Right cardiac atrium (tissue), 5 donors: ENCODE measurements at regions not wholly inside any gene's neighbourhood (a gene's known extent, or its start where the extent isn't known, plus 50 kb on each side); places are given as distances from the start of the nearest gene placed in this dataset.

Experiments
- ATAC-seq, 2 donors: fragments of 200-7000 bp; cut with Tn5 transposase; one replicate each; pipeline versions ENCODE4 v1.8.0 to v1.9.1; 2020; ENCODE audit warnings: moderate library complexity in 2 of 2, mild to moderate bottlenecking in 1 of 2
- DNase-seq, 3 donors: peaks; one replicate each; pipeline ENCODE4 v3.0.0-alpha.2; 2020
- H3K27ac ChIP-seq: one replicate; pipeline ENCODE4 v1.5.1; 2013; ENCODE audit warnings: mild to moderate bottlenecking, low read length, control low read depth, moderate library complexity
- H3K27me3 ChIP-seq: one replicate; pipeline ENCODE4 v1.6.1; 2013; ENCODE audit not compliant: control insufficient read depth, insufficient read depth
- H3K4me1 ChIP-seq: one replicate; pipeline ENCODE4 v1.6.1; 2013; ENCODE audit warnings: low read length; ENCODE audit not compliant: control insufficient read depth, insufficient read depth
- H3K4me3 ChIP-seq: one replicate; pipeline ENCODE4 v1.5.1; 2013; ENCODE audit warnings: low read length, control low read depth
- H3K9me3 ChIP-seq: one replicate; pipeline ENCODE4 v1.6.1; 2013; ENCODE audit warnings: low read length; ENCODE audit not compliant: control insufficient read depth
- WGBS: extraction: QIAGEN DNeasy Blood & Tissue Kit; methylation state at CpG from one replicate; pipeline ENCODE4 v1.1.7; 2013; 5-methylcytosine and 5-hydroxymethylcytosine counted together
- intact Hi-C, 4 donors: fragments of 100-400 bp; cut with DNase I; formaldehyde crosslinking; loops; one replicate each; pipeline versions ENCODE4 v1.11.0 to v1.14.0; 2022 to 2023
- donor health status: healthy with polysubstance abuse.
- donor health status: DM: no; HTN: yes; CAD: no.
- donor health status: DM: no; HTN: no; CAD: no.
- donor health status: DM: no; HTN: yes; CAD: no; lungs with severe emphysema.
- donor health status: DM: yes; HTN: yes; CAD: no.

DNA sequence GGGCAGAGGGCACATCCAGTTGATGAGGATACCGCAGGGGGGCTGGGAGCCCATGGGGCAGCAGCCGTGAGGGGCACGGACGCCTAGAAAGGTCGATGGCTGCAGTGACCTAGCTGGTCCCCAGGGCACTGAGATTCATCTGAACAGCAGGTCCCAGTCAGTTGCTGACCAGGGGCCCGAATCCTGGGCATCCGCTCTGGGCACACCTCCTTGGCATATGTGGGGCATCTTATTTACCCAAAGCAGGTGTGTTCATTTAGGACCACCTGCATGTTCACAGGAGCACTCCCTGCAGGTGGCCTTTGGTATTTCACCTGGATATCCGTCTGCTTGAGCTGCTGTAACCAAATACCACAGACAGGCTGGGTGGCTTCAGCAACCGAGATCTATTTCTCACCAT lies 72.0 kb upstream of the ODC1 start:
- intact Hi-C loops = no loop called here
- ATAC-seq (no peak), DNase-seq (no peak)
- Histone ChIP-seq H3K27ac (no peak overlapping the region), H3K27me3 (no peaks in the 10 kb centered on the region), H3K9me3 (no peaks in the 10 kb centered on the region), H3K4me1 (no peaks in the 10 kb centered on the region), H3K4me3 (no peak overlapping the region)
- WGBS = 92% methylated on average over 9 of the region's 9 CpGs

DNA sequence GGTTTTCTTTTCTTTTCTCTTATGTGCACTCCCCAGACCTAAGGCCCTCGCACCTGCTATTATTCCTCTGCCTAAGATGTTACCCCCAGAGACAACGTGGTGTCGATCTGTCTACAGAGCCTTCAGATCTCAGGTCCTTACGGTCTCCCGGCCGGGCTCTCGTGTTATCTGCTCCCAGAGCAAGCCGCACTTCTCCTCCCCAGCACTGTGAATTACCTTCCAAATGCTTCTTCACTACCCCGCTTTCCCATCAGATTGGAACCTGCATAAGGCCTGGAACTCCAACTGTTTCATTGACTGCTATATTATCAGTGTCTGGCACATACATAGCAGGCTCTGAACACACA lies 71.2 kb upstream of the ODC1 start:
- no peaks in the 10 kb centered on the region for H3K27me3 ChIP-seq
- H3K4me1 ChIP-seq = no peaks in the 10 kb centered on the region
- H3K4me3 ChIP-seq = no peak overlapping the region
- ATAC-seq (peak in 1 of 2 donors; percentile 19), DNase-seq (no peak)
- intact Hi-C loops = no loop called here
- WGBS = 57% methylated on average over 9 of the region's 9 CpGs
- no peak overlapping the region for H3K27ac ChIP-seq
- no peaks in the 10 kb centered on the region for H3K9me3 ChIP-seq

DNA sequence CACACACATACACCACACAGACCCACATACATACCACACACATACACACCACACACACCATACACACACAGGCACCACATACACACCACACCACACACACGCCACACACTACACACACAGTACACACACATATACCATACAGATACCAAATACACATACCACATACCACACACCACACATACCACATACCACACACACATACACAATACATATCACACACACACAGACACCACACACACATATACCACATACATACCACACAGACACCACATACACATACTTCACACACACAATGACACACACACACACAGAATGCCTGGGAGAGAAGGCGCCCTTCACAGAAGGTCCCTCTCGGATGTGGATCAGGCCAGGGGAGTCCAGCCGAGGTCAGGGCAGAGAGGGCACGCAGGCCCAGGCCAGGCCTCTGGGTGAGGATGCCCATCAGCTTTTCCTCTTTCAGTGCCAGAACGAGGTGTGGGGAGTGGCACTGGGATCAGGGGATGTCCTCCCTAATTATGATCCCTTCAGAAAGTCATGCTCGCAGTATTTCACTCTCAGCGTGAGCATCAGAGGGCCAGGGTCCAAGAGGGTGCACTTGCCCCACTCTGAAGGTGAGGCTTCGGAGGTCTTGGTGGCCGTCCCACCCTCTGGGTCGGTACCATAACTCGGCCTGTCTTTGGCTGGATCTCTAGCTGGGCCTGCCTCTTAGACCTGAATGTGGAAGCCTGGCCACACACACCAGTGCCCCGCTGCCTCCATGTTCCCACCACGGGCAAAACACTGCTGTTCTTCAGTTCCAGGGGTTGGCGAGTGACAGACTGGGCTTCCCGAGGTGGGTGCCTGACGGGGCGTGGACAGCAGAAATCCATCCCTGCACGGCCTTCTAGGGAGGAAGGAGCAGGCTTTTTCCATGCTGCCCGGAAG lies 70.6 kb upstream of the ODC1 start:
- Histone ChIP-seq H3K27me3 (no peaks in the 10 kb centered on the region), H3K27ac (no peak overlapping the region), H3K4me3 (no peak overlapping the region), H3K4me1 (peaks cover 2% of the 10 kb centered on the region), H3K9me3 (peaks cover 2% of the 10 kb centered on the region)
- ATAC-seq = peak in 1 of 2 donors; percentile 25
- 93% methylated on average over 20 of the region's 20 CpGs for WGBS
- intact Hi-C loops = no loop called here
- peak in 1 of 3 donors; percentile 23 for DNase-seq

DNA sequence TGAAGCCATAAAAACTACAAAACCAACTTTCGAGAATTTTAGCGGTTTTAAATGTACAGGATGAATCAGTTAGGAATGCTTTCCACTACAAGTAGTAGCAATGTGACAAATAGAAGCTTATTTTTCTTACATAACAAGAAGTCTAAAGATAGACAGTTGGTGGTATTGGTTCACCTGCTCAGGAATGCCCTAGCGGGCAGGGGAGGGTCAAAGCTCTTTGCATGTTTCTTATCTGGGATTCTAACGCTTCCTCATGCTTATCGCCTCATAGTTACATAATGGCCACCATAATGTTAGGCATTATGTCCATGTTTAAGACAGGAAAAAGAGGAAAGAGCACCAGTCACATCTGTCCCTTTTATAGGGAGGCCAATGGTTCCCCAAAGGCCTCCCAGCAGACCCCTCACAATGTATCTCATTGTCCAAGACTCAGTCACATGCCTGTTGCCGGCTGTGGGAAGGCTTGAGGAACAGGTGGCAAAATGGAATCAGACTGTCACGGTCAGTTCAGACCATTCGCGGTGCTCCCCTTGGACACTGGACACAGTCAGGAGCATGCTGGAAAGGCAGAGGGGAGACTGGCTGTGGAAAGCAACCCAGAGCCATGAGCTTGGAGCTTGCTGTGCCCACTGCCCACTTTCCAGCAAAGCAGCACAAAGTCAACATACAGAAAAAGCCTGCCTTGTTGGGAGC lies 69.4 kb upstream of the ODC1 start:
- ATAC-seq (no peak), DNase-seq (no peak)
- no peak overlapping the region for H3K27ac ChIP-seq
- no peak overlapping the region for H3K4me3 ChIP-seq
- H3K4me1 ChIP-seq = peaks cover 2% of the 10 kb centered on the region
- 88% methylated on average over 9 of the region's 9 CpGs for WGBS
- intact Hi-C loops = no loop called here
- peaks cover 2% of the 10 kb centered on the region for H3K9me3 ChIP-seq
- no peaks in the 10 kb centered on the region for H3K27me3 ChIP-seq

DNA sequence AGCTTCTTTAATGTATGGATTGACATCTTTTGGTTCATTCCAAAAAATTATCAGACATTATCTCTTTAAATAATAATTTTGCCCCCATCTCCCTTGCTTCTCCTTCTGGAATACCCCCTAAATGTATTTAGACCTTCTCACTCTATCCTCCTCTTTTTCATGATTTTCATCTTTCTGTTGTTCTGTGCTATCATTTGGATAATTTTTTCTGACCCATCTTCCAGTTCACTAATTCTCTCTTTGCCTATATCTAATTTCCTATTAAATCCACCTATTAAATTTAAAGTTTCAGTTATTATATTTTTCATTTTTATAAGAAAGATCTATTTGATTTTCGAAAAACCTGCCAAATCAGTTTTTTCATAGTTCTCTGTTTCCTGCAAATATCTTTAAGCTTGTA lies 67.8 kb upstream of the ODC1 start:
- no peak for ATAC-seq

DNA sequence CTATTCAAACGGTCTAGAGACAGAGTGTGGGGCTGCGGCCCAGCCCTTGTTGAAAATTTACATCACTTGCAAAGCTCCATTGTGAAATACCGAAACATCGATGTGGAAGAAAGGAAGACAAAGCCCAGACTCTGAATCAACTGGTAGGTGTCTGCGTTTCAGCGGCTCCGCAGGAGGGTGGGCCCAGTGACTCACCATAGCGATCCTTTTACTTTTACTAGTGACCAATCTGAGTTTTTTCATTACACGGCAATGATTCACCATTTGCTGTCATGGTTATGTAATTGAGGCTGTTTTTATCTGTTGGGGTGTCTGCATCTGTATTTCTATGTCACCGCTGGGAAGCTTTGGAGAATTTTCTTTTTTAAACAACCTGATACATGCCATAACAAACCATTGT lies 66.6 kb upstream of the ODC1 start:
- no peaks in the 10 kb centered on the region for H3K27me3 ChIP-seq
- H3K4me1 ChIP-seq = peaks cover 2% of the 10 kb centered on the region
- peaks cover 2% of the 10 kb centered on the region for H3K9me3 ChIP-seq
- H3K27ac ChIP-seq = no peak overlapping the region
- WGBS = 96% methylated on average over 10 of the region's 10 CpGs
- intact Hi-C loops = no loop called here
- no peak overlapping the region for H3K4me3 ChIP-seq
- peak in 1 of 3 donors; percentile 14 for DNase-seq
- ATAC-seq = no peak

More for the DNA sequence above, 67.8 kb upstream of the ODC1 start:
- no peak for DNase-seq
- 80% methylated on average over 1 of the region's 1 CpG for WGBS
- no peaks in the 10 kb centered on the region for H3K27me3 ChIP-seq
- H3K9me3 ChIP-seq = peaks cover 2% of the 10 kb centered on the region
- no peak overlapping the region for H3K27ac ChIP-seq
- intact Hi-C loops = no loop called here
- H3K4me1 ChIP-seq = peaks cover 2% of the 10 kb centered on the region
- H3K4me3 ChIP-seq = no peak overlapping the region

DNA sequence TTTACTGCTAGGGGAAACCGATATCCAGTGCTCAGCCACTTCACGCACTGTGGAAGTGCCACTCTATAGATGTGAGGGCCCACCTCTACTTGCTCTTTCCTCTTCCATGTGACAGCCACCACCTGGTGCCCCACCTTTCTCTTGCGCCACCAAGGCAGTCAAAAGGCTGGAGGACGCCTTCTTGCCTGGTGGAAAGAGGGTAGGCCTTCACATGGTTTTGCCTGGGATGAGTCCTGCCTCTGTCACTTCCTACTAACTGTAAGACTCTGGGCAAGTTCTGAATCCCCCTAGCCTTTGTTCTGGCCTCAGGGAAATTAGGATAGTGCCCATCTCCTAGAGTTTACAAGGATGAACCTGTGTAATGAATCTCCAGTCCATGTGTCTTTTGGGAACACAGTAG lies 66.1 kb upstream of the ODC1 start:
- 98% methylated on average over 4 of the region's 4 CpGs for WGBS
- DNase-seq = no peak
- H3K4me1 ChIP-seq = peaks cover 2% of the 10 kb centered on the region
- peaks cover 2% of the 10 kb centered on the region for H3K9me3 ChIP-seq
- peak in 1 of 2 donors; percentile 56 for ATAC-seq
- no peaks in the 10 kb centered on the region for H3K27me3 ChIP-seq
- H3K4me3 ChIP-seq = no peak overlapping the region
- intact Hi-C loops = no loop called here
- H3K27ac ChIP-seq = peak overlapping the region; percentile 23

DNA sequence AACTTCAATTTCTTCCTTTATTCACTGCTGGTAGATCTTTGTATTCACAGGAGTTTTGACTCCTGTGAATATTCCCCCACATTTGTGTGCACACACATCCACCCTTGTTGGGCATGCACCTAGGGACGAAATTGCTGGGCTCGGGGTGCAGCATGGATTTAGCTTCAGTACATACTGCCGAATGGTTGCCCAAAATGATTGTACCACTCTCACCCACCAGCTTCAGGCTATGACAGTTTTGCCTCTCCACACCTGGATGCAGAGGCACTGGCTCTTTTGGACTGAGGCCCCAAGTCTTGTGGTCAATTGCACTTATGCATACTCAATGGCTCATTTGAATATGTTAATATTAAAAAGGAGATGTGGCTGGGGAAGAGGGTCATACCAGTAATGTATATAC lies 65.1 kb upstream of the ODC1 start:
- intact Hi-C loops = no loop called here
- DNase-seq (no peak), ATAC-seq (no peak)
- peaks cover 2% of the 10 kb centered on the region for H3K4me1 ChIP-seq
- H3K9me3 ChIP-seq = peaks cover 2% of the 10 kb centered on the region
- H3K27ac ChIP-seq = no peak overlapping the region
- no peaks in the 10 kb centered on the region for H3K27me3 ChIP-seq
- no peak overlapping the region for H3K4me3 ChIP-seq
- WGBS = 95% methylated on average over 3 of the region's 3 CpGs

DNA sequence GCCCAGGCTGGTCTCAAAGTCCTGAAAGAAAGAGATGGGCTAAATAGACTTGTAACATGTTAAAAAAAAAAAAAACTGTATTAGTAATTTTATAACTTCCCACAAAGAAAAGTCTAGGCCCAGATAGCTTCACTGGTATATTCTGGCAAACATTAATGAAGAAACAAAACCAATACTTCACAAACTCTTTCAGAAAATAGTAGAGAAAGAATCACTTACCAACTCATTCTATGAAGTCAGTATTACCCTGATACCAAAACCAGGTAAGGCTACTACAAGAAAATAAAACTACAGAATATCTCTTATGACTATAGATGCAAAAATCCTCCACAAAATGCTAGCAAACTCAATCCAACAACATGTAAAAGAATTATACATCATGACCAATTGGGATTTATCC lies 59.9 kb upstream of the ODC1 start:
- Histone ChIP-seq H3K27ac (no peak overlapping the region), H3K27me3 (no peaks in the 10 kb centered on the region), H3K4me3 (no peak overlapping the region), H3K9me3 (no peaks in the 10 kb centered on the region), H3K4me1 (no peaks in the 10 kb centered on the region)
- DNase-seq (no peak), ATAC-seq (no peak)
- intact Hi-C loops = no loop called here

DNA sequence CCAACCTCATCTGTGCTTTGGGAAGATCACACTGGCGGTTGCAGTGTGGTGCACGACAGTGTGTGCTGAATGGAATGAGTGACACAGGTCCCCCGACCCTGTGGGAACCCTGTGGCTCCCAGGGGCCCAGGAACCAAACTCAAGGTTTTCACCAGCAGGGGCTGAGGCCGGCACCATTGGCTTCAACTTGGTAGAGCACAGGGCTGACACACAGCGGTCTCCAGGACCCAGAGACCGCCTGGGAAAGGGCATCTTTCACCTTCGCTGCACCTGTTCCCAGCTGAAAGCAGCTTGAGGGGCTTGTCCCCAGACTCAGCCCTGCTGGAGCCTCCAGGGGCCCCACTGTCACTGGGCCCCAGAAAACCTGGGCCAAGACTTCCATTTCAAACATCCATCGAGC lies 59.0 kb upstream of the ODC1 start:
- intact Hi-C loops = no loop called here
- DNase-seq (no peak), ATAC-seq (no peak)
- Histone ChIP-seq H3K27me3 (no peaks in the 10 kb centered on the region), H3K9me3 (no peaks in the 10 kb centered on the region), H3K4me3 (no peak overlapping the region), H3K27ac (no peak overlapping the region), H3K4me1 (no peaks in the 10 kb centered on the region)
- 84% methylated on average over 8 of the region's 8 CpGs for WGBS

DNA sequence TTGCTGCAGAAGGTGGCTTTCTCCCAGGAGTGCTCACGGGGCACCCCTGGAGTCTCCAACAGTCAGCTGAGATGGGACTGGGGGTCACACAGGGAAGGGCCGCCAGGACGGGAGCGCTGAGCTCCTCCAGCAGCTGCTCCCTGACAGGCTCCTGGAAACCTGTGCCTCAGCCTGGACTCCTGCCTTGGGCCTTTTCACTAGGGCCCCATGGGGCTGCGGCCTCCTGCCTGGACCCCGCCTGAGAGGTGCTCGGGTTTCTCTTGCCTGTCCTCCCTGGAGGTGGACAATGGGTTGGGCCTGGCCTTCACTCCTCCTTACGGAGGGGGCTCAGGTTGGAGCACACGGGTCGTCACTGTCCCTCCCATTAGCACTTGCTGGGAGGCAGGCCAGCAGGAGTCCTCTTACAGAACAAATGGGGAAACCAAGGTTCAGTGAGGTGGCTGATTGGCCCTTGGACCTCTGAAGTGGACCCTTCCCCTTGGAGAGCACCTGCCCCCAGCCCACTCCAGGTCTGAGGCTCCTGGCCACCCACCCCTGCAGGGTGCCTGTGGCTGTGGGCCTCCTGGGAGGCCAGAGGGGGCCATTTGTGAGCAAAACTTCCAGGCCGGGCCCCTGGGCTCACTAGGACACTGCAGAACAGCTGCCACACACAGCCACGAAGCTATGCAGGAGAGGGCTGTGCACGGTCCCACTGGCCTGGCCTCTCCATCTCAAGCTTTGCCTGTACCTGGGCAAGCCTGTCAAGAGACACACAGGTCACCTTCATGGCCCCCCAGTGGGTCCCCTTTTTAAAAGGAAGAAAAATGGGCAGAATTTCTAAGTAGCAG lies 57.1 kb upstream of the ODC1 start:
- Histone ChIP-seq H3K4me3 (no peak overlapping the region), H3K27ac (no peak overlapping the region), H3K4me1 (no peaks in the 10 kb centered on the region), H3K27me3 (no peaks in the 10 kb centered on the region), H3K9me3 (no peaks in the 10 kb centered on the region)
- intact Hi-C loops = no loop called here
- ATAC-seq = no peak
- 86% methylated on average over 13 of the region's 13 CpGs for WGBS
- peak in 1 of 3 donors; percentile 37 for DNase-seq
